ENCODE measurements at regions not wholly inside any gene's neighbourhood (a gene's known extent, or its start where the extent isn't known, plus 50 kb on each side); places are given as distances from the start of the nearest gene placed in this dataset.

DNA sequence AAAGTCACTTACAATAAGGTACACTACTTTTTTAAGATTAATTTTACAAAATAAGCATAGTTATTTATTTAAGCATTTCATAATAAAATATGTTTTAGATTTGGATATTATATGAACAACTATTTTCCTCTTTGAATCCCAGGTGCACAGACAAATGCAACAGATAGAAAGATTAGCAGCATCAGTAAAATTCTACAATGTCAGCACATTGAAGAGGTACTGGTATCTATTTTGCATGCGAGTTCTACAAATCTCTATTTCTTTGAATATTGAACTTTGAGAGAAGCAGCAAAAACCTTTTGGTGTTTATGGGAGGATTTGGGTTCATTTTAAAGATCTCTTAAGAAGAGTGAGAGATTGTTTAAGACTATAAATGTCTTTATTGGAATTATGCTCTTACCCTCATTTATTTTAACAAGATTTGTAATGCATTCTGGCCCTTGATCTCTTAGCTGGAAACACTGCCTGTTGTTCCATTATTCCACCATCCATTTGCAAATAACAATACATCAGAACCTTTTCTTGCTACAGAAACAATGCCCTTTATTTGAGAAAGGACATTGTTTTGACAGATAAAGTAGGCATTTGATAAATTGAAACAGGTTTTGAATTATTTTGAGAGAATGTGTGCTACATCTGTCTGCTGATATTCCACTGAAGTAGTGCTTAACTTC is 558.8 kb upstream of the KLHL1 start:
- 90 to 95% methylated on average over 1 of the region's 1 CpG for WGBS, 2 donors
- no peak overlapping the region for H3K27ac ChIP-seq
- H3K9me3 ChIP-seq = no peaks in the 10 kb centered on the region
- H3K27me3 ChIP-seq = no peaks in the 10 kb centered on the region
- no peak for DNase-seq
- no peak overlapping the region for H3K4me3 ChIP-seq
- H3K4me1 ChIP-seq = no peaks in the 10 kb centered on the region
- intact Hi-C loops (cut with DNase I) = no loop called here
- no peaks in the 10 kb centered on the region for H3K36me3 ChIP-seq
- TF ChIP-seq, protein P1, sequence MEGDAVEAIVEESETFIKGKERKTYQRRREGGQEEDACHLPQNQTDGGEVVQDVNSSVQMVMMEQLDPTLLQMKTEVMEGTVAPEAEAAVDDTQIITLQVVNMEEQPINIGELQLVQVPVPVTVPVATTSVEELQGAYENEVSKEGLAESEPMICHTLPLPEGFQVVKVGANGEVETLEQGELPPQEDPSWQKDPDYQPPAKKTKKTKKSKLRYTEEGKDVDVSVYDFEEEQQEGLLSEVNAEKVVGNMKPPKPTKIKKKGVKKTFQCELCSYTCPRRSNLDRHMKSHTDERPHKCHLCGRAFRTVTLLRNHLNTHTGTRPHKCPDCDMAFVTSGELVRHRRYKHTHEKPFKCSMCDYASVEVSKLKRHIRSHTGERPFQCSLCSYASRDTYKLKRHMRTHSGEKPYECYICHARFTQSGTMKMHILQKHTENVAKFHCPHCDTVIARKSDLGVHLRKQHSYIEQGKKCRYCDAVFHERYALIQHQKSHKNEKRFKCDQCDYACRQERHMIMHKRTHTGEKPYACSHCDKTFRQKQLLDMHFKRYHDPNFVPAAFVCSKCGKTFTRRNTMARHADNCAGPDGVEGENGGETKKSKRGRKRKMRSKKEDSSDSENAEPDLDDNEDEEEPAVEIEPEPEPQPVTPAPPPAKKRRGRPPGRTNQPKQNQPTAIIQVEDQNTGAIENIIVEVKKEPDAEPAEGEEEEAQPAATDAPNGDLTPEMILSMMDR (IDR thresholded peaks at IDR 0.05) = no peak
- TF ChIP-seq POLR2AphosphoS5 (IDR thresholded peaks at IDR 0.05) (no peak), EP300 (IDR thresholded peaks at IDR 0.05) (no peak), POLR2A (IDR thresholded peaks at IDR 0.05) (no peak)

DNA sequence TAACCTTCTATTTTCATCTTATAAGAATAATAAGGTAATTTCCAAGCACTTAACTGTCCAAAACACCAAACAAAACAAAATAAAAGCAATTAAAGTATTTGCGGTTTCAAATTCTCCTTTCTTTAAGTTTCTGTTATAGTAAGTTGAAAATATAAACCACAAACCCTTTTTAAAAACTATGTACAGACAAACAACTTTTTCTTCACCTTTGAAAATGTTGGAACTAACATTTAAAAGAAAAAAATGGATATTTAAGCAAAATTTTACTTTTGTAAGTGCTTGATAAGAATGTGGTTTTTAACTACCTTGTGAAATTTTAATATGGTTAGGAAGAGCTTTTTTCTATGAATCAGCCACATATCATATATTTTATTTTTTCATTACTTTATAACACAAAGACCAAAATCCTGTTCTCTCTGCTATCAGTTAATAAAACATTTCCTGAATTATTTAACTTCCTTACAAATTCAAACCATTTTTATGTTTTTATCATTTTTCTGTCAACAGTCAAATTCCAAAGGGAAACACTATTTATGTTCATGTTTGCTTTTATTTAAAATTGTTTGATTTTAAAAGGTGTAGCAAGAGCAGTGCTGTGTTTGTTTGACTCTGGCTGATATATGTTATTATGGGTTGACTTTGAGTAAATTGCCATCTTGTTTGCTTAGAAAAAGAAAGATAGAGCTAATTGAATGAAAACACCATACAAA is 554.1 kb upstream of the KLHL1 start:
- Histone ChIP-seq H3K27ac (no peak overlapping the region), H3K36me3 (no peaks in the 10 kb centered on the region), H3K27me3 (no peaks in the 10 kb centered on the region), H3K9me3 (no peaks in the 10 kb centered on the region), H3K4me1 (no peaks in the 10 kb centered on the region), H3K4me3 (no peak overlapping the region)
- no peak for DNase-seq
- TF ChIP-seq EP300 (IDR thresholded peaks at IDR 0.05) (no peak), POLR2A (IDR thresholded peaks at IDR 0.05) (no peak), POLR2AphosphoS5 (IDR thresholded peaks at IDR 0.05) (no peak)
- TF ChIP-seq, protein P1 (IDR thresholded peaks at IDR 0.05) = no peak
- intact Hi-C loops (cut with DNase I) = no loop called here
- 52 to 76% methylated on average over 1 of the region's 1 CpG for WGBS, 2 donors

DNA sequence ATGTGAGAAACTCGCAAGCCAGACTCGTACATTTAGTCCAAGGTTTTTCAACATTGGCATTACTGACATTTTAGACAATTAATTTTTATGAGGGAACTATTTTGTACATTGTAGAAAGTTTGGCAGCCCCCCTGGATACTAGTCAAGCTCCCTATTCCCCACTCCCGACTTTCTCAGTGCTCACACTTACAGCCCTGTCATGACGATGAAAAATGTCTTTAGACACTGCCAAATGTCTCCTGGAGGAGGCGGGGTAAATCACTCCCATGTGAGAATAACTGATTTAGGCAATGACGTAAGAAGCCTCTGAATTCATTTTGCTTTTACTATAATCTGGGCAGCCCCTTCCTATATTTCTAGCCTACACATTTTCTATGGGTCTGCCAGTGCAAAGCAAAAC is 535.8 kb upstream of the KLHL1 start:
- H3K36me3 ChIP-seq = no peaks in the 10 kb centered on the region
- 75 to 89% methylated on average over 6 of the region's 6 CpGs for WGBS, 2 donors
- intact Hi-C loops (cut with DNase I) = no loop called here
- TF ChIP-seq POLR2A (IDR thresholded peaks at IDR 0.05) (no peak), POLR2AphosphoS5 (IDR thresholded peaks at IDR 0.05) (no peak), EP300 (IDR thresholded peaks at IDR 0.05) (no peak)
- TF ChIP-seq, protein P1 (IDR thresholded peaks at IDR 0.05) = no peak
- no peak for DNase-seq
- H3K9me3 ChIP-seq = no peaks in the 10 kb centered on the region
- H3K4me3 ChIP-seq = no peak overlapping the region
- no peak overlapping the region for H3K27ac ChIP-seq
- no peaks in the 10 kb centered on the region for H3K27me3 ChIP-seq
- no peaks in the 10 kb centered on the region for H3K4me1 ChIP-seq

DNA sequence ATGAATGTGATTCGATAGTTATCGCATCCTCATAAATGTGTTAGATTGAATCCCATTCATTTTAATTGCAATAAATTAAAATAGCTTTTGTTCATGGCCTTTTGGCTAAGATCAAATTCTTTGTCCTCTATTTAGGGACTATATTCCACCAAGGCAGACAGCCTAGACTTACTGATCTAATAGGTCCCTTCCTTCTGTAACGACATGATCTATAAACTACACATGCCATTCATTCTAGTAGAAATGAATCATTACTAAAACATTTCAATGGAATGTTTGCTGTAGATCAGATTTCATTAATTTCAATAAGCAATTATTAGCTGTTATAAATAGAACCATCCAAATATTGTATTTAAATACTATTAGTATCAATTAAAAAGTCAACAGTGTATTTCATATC is 526.6 kb upstream of the KLHL1 start:
- DNase-seq = no peak
- Histone ChIP-seq H3K9me3 (no peaks in the 10 kb centered on the region), H3K27ac (no peak overlapping the region), H3K4me3 (no peak overlapping the region), H3K36me3 (no peaks in the 10 kb centered on the region), H3K4me1 (no peaks in the 10 kb centered on the region), H3K27me3 (no peaks in the 10 kb centered on the region)
- TF ChIP-seq POLR2AphosphoS5 (IDR thresholded peaks at IDR 0.05) = no peak
- no peak for TF ChIP-seq POLR2A (IDR thresholded peaks at IDR 0.05)
- TF ChIP-seq EP300 (IDR thresholded peaks at IDR 0.05) = no peak
- TF ChIP-seq, protein P1 (IDR thresholded peaks at IDR 0.05) = no peak
- intact Hi-C loops (cut with DNase I) = no loop called here
- WGBS, 2 donors = 91% methylated on average over 3 of the region's 3 CpGs

All from sigmoid colon (tissue), 6 donors.